Activated CD8-positive, alpha-beta T cell treated with anti-CD3 and anti-CD28 coated beads for 36 hours (primary cell): ENCODE measurements at regions not wholly inside any gene's neighbourhood (a gene's known extent, or its start where the extent isn't known, plus 50 kb on each side); places are given as distances from the start of the nearest gene placed in this dataset.

ENCODE experiments used
- ATAC-seq: fragments of 200-7000 bp; cut with Tn5 transposase; one replicate; pipeline ENCODE4 v1.10.0; 2021; ENCODE audit warnings: mild to moderate bottlenecking, moderate library complexity
- CTCF ChIA-PET: fragments of 350-600 bp; sonication (Branson Sonifier 250); formaldehyde crosslinking; loops from one replicate; lab custom pipeline; 2021; ENCODE audit warnings: antibody characterized with exemption; lab: Charles Lee
- POLR2A ChIA-PET: fragments of 350-600 bp; sonication (Branson Sonifier 250); formaldehyde crosslinking; loops from one replicate; lab custom pipeline; 2021; ENCODE audit warnings: antibody characterized with exemption; lab: Charles Lee
- DNase-seq: peaks from one replicate; pipeline ENCODE4 v3.0.0-alpha.2; 2020
- H3K27ac Mint-ChIP-seq: one replicate; pipeline ENCODE4 v1.8.0; 2021; ENCODE audit warnings: mild to moderate bottlenecking, mixed read lengths
- H3K27me3 Mint-ChIP-seq: one replicate; pipeline ENCODE4 v1.8.0; 2021; ENCODE audit warnings: mixed read lengths
- H3K36me3 Mint-ChIP-seq: one replicate; pipeline ENCODE4 v1.8.0; 2021; ENCODE audit warnings: low read depth, mixed read lengths
- H3K4me1 Mint-ChIP-seq: one replicate; pipeline ENCODE4 v1.8.0; 2021; ENCODE audit warnings: low read depth, mixed read lengths
- H3K4me3 Mint-ChIP-seq: one replicate; pipeline ENCODE4 v1.8.0; 2021; ENCODE audit warnings: mild to moderate bottlenecking, moderate library complexity, mixed read lengths
- H3K9me3 Mint-ChIP-seq: one replicate; pipeline ENCODE4 v1.8.0; 2021; ENCODE audit warnings: mixed read lengths
- intact Hi-C: fragments of 100-400 bp; cut with micrococcal nuclease; formaldehyde crosslinking; loops from one replicate; pipeline ENCODE4 v1.10.0; 2022
- TF ChIP-seq, protein P1 (sequence below): fragments of 200-600 bp; IDR thresholded peaks from one replicate; pipeline ENCODE4 v1.8.0; 2022; ENCODE audit warnings: antibody characterized with exemption, mild to moderate bottlenecking

DNA sequence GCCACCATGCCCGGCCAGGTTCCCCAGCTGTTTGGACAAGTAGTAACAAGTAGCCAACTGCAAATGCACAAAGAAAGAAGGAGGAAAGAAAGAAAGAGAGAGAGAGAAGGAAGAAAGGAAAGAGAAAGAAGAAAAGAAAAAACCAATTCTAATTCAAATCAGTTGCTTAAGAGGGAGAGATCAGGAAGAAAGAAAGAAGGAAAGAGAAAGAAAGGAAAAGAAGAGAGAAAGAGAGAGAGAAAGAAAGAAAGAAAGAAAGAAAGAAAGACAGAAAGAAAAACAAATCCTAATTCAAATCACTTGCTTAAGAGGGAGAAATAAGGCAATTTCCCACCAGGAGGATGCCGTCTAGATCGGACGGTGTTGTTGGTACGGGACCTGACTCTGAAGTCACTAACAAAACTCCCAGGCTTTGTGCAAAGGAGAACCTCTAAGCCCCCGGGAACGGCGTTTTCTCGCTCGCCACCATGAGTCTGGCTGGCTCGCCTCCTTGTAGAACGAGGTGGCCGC lies 95.5 kb upstream of the PPP2R3B start:
- DNase-seq (peak; percentile 6), ATAC-seq (no peak)
- Mint-ChIP-seq H3K4me3 (no peak overlapping the region), H3K36me3 (no peaks in the 10 kb centered on the region), H3K4me1 (no peaks in the 10 kb centered on the region), H3K27me3 (peaks cover under 1% of the 10 kb centered on the region), H3K27ac (no peak overlapping the region), H3K9me3 (no peaks in the 10 kb centered on the region)
- TF ChIP-seq, protein P1, sequence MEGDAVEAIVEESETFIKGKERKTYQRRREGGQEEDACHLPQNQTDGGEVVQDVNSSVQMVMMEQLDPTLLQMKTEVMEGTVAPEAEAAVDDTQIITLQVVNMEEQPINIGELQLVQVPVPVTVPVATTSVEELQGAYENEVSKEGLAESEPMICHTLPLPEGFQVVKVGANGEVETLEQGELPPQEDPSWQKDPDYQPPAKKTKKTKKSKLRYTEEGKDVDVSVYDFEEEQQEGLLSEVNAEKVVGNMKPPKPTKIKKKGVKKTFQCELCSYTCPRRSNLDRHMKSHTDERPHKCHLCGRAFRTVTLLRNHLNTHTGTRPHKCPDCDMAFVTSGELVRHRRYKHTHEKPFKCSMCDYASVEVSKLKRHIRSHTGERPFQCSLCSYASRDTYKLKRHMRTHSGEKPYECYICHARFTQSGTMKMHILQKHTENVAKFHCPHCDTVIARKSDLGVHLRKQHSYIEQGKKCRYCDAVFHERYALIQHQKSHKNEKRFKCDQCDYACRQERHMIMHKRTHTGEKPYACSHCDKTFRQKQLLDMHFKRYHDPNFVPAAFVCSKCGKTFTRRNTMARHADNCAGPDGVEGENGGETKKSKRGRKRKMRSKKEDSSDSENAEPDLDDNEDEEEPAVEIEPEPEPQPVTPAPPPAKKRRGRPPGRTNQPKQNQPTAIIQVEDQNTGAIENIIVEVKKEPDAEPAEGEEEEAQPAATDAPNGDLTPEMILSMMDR = no peak
- ChIA-PET CTCF (no interaction called here), POLR2A (no interaction called here)
- intact Hi-C loops = no loop called here

DNA sequence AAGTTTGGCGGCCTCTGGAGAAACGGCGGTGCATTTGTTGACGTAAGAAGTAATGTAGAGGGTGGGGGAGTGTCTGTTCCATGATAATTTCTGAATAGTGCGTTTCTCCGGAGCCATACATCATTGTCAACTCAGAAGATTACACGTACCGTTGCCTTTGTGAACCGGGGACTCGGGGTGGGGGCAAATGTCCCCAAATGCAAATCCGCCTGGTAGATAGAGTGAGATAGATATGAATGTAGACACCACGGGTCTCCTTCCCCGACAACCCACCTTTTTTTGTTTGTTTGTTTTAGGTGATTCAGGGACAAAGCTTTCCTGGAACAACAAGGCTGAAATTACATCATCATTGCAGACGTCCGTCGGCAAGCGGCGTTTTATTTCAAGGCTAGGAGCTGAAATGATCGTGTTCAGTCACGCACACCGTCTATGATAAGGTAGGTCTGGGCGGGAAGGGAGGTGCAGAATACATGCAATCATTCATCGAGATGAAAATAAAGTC lies 96.0 kb upstream of the PPP2R3B start:
- Mint-ChIP-seq H3K27ac (no peak overlapping the region), H3K27me3 (no peaks in the 10 kb centered on the region), H3K9me3 (no peaks in the 10 kb centered on the region), H3K36me3 (no peaks in the 10 kb centered on the region), H3K4me1 (no peaks in the 10 kb centered on the region), H3K4me3 (no peak overlapping the region)
- TF ChIP-seq, protein P1 = no peak
- intact Hi-C loops = no loop called here
- POLR2A ChIA-PET = no interaction called here
- DNase-seq = no peak
- CTCF ChIA-PET = no interaction called here
- no peak for ATAC-seq

DNA sequence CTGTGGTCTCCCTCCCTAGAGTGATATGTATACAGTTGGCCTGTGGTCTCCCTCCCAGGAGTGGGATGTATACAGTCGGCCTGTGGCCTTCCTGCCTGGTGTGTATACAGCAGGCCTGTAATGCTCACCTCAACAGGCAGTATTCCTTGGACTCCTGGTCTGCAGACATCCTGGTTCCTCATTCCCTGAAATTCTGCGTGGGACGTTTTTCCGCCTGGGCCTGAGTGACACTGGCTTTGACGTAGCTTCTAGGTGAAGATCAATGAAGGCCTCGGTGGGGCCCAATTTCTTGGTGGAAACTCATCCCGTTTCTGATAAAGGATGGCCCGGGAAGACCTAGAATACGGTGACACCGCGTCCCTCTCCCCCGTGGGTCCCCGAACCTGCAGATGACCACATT lies 98.7 kb upstream of the PPP2R3B start:
- Mint-ChIP-seq H3K27me3 (no peaks in the 10 kb centered on the region), H3K4me1 (no peaks in the 10 kb centered on the region), H3K27ac (no peak overlapping the region), H3K4me3 (no peak overlapping the region), H3K36me3 (no peaks in the 10 kb centered on the region), H3K9me3 (no peaks in the 10 kb centered on the region)
- ChIA-PET CTCF (no interaction called here), POLR2A (no interaction called here)
- intact Hi-C loops = no loop called here
- TF ChIP-seq, protein P1 = no peak
- DNase-seq = no peak
- no peak for ATAC-seq

DNA sequence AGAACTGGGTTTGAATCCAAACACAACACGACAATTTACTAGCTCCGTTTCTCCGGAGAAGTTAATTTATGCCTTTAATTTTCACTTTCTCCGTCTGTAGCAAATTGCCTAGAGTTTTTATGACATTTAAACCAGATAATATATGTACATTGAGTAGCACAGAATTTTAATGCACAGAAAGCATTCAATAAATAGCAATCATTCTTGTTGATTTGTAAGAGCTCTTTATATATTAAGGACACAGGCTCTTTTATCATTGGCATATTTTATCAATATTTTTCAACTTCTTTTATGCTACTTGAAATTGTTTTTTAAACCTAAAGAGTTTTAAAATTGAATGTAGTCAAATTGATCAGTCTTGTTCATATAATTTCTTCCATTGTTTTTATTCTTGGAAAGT lies 99.6 kb upstream of the PPP2R3B start:
- no peak overlapping the region for H3K4me3 Mint-ChIP-seq
- POLR2A ChIA-PET = no interaction called here
- ATAC-seq (no peak), DNase-seq (no peak)
- no peaks in the 10 kb centered on the region for H3K36me3 Mint-ChIP-seq
- no peak overlapping the region for H3K27ac Mint-ChIP-seq
- H3K27me3 Mint-ChIP-seq = no peaks in the 10 kb centered on the region
- TF ChIP-seq, protein P1 = no peak
- peaks cover 2% of the 10 kb centered on the region for H3K9me3 Mint-ChIP-seq
- H3K4me1 Mint-ChIP-seq = no peaks in the 10 kb centered on the region
- intact Hi-C loops = no loop called here
- CTCF ChIA-PET = no interaction called here

DNA sequence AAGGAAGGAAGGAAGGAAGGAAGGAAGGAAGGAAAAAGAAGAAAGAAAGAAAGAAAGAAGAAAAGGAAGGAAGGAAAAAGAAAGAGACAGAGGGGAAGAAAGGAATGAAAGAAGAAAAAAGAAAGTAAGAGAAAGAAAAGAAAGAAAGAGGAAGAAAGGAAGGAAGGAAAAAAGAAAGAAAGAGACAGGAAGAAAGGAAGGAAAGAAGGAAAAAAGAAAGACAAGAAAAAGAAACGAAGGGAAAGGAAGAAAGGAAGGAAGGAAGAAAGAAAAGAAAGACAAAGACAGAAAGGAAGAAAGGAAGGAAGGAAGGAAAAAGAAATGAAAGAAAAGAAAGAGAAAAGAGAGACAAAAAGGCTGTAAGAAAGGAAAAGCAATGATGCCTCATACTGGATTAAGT lies 101.1 kb upstream of the PPP2R3B start:
- H3K27ac Mint-ChIP-seq = no peak overlapping the region
- TF ChIP-seq, protein P1 = peak; percentile 31
- H3K27me3 Mint-ChIP-seq = no peaks in the 10 kb centered on the region
- DNase-seq = no peak
- no peak overlapping the region for H3K4me3 Mint-ChIP-seq
- no peaks in the 10 kb centered on the region for H3K4me1 Mint-ChIP-seq
- peaks cover 2% of the 10 kb centered on the region for H3K9me3 Mint-ChIP-seq
- ChIA-PET POLR2A (no interaction called here), CTCF (no interaction called here)
- no peak for ATAC-seq
- no peaks in the 10 kb centered on the region for H3K36me3 Mint-ChIP-seq
- intact Hi-C loops = no loop called here
